Loucy (cell line): ENCODE measurements at regions not wholly inside any gene's neighbourhood (a gene's known extent, or its start where the extent isn't known, plus 50 kb on each side); places are given as distances from the start of the nearest gene placed in this dataset.

Source experiments
- H2AFZ ChIP-seq: fragments of 200-600 bp; sonication (generic); 2 replicates; pipeline ENCODE4 v1.6.0; 2016; ENCODE audit warnings: antibody characterized with exemption, mild to moderate bottlenecking, low read length, moderate library complexity
- H3F3A ChIP-seq: fragments of 200-600 bp; 2 replicates; pipeline ENCODE4 v1.6.0; 2016; ENCODE audit warnings: antibody characterized with exemption, low read depth, mild to moderate bottlenecking
- H3K27me3 ChIP-seq: fragments of 200-600 bp; sonication (generic); 2 replicates; pipeline ENCODE4 v1.6.1; 2014; ENCODE audit warnings: low read length, mild to moderate bottlenecking; ENCODE audit not compliant: insufficient read depth, poor library complexity, severe bottlenecking
- H3K36me3 ChIP-seq: fragments of 200-600 bp; sonication (generic); 2 replicates; pipeline ENCODE4 v1.6.1; 2016; ENCODE audit warnings: low read length; ENCODE audit not compliant: insufficient read depth
- H3K4me1 ChIP-seq: fragments of 200-600 bp; sonication (generic); 2 replicates; pipeline ENCODE4 v1.5.1; 2014; ENCODE audit warnings: low read length, mild to moderate bottlenecking; ENCODE audit not compliant: insufficient read depth, poor library complexity, severe bottlenecking
- H3K4me2 ChIP-seq: fragments of 200-600 bp; sonication (generic); 2 replicates; pipeline ENCODE4 v1.6.0; 2014; ENCODE audit warnings: antibody characterized with exemption, low read length, low read depth, mild to moderate bottlenecking; ENCODE audit not compliant: poor library complexity, severe bottlenecking
- H3K4me3 ChIP-seq: fragments of 200-600 bp; sonication (generic); 2 replicates; pipeline ENCODE4 v1.5.1; 2014; ENCODE audit warnings: low read length, mild to moderate bottlenecking, mixed read lengths; ENCODE audit not compliant: poor library complexity, severe bottlenecking
- H3K79me2 ChIP-seq: fragments of 200-600 bp; sonication (generic); 2 replicates; pipeline ENCODE4 v1.6.1; 2014; ENCODE audit warnings: low read length; ENCODE audit not compliant: insufficient read depth
- H3K9ac ChIP-seq: fragments of 200-600 bp; sonication (generic); 2 replicates; pipeline ENCODE4 v1.6.0; 2014; ENCODE audit warnings: mild to moderate bottlenecking, low read depth, low read length, moderate library complexity; ENCODE audit not compliant: poor library complexity, severe bottlenecking
- H3K9me2 ChIP-seq: fragments of 200-600 bp; sonication (generic); replicated peaks from 2 replicates; pipeline ENCODE4 v1.6.1; 2016; ENCODE audit warnings: low read depth, low read length, mixed read lengths
- H3K9me3 ChIP-seq: fragments of 200-600 bp; sonication (generic); 2 replicates; pipeline ENCODE4 v1.6.1; 2014; ENCODE audit warnings: mild to moderate bottlenecking, antibody characterized with exemption, low read length, low read depth; ENCODE audit not compliant: insufficient read depth
- H4K20me1 ChIP-seq: fragments of 200-600 bp; sonication (generic); 2 replicates; pipeline ENCODE4 v1.6.0; 2014; ENCODE audit warnings: antibody characterized with exemption, low read length, mild to moderate bottlenecking; ENCODE audit not compliant: insufficient read depth, poor library complexity, severe bottlenecking
- EZH2phosphoT487 ChIP-seq: fragments of 200-600 bp; IDR thresholded peaks from 2 replicates; pipeline ENCODE4 v1.6.1; 2018; ENCODE audit warnings: antibody characterized with exemption, mild to moderate bottlenecking, moderate library complexity, borderline replicate concordance
- TF ChIP-seq, protein P1 (sequence below): fragments of 200-600 bp; sonication (generic); conservative IDR thresholded peaks from 2 replicates; pipeline ENCODE4 v1.5.1; 2014; ENCODE audit warnings: mild to moderate bottlenecking, antibody characterized with exemption, low read length

DNA sequence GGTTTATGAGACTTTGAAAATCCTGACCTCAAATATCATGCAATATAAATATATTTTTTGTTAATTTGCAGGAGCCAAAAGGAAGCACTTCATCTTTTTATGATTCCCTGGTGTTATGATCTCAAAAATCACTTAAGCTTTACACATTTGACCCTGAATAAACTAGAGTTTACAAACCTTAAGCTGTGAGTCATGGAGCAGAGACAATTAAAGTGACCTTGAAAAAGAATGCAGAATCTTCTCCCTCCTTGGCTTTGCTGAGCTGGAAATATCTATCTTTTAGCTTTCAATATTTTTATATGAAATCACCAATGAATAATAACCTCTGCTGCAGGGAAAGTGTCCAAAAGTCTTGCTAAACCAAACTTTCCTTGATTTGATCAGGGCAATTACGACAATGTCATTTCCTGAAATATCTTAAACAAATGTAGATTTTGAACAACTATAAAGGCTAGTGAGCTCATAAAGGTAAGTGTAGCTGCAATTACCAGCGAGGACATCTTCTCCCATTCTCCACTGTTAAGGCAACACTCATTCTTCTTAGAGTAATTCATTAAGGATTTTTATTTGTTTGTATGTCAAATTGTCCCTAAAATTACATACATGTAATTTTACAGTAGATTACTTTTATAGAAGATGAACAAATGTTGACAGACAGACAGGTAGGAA is 747.0 kb upstream of the LUZP2 start:
- no peaks in the 10 kb centered on the region for H3F3A ChIP-seq
- H3K9me3 ChIP-seq, result no peaks in the 10 kb centered on the region
- no peak overlapping the region for H3K9ac ChIP-seq

DNA sequence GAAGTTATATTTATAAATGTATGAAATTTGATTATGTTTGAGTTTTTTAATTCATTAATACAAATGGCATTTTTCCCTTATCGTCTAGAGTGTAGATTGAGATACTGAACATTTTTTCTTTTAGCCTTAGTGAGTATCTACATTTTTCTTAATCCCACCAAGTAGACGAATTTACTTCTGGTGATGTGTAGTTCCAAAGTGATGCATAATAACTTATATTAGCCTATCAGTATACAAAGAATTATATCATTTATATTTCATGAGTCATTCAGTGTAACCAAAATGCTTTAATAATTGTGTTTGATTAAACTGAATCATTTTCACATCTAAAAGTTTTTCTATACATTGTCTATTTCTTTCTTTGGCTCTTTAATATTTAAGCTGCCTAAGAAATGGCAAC is 745.6 kb upstream of the LUZP2 start:
- H3K27me3 ChIP-seq, result no peaks in the 10 kb centered on the region
- no peak overlapping the region for H2AFZ ChIP-seq
- TF ChIP-seq EZH2phosphoT487, result no peak
- no peak overlapping the region for H3K4me2 ChIP-seq
- no peaks in the 10 kb centered on the region for H3K9me3 ChIP-seq
- no peaks in the 10 kb centered on the region for H3K4me1 ChIP-seq
- H3K9me2 ChIP-seq, result no peaks in the 10 kb centered on the region
- H3K9ac ChIP-seq, result no peak overlapping the region
- no peak overlapping the region for H3K4me3 ChIP-seq
- H4K20me1 ChIP-seq, result no peaks in the 10 kb centered on the region
- no peaks in the 10 kb centered on the region for H3K79me2 ChIP-seq
- H3F3A ChIP-seq, result no peaks in the 10 kb centered on the region
- H3K36me3 ChIP-seq, result no peaks in the 10 kb centered on the region

More for the DNA sequence above, 747.0 kb upstream of the LUZP2 start:
- Histone ChIP-seq H3K27me3 (no peaks in the 10 kb centered on the region), H3K36me3 (no peaks in the 10 kb centered on the region), H3K79me2 (no peaks in the 10 kb centered on the region), H3K4me1 (no peaks in the 10 kb centered on the region), H3K4me3 (no peak overlapping the region), H4K20me1 (no peaks in the 10 kb centered on the region), H3K9me2 (no peaks in the 10 kb centered on the region), H3K4me2 (no peak overlapping the region), H2AFZ (no peak overlapping the region)
- TF ChIP-seq, protein P1, sequence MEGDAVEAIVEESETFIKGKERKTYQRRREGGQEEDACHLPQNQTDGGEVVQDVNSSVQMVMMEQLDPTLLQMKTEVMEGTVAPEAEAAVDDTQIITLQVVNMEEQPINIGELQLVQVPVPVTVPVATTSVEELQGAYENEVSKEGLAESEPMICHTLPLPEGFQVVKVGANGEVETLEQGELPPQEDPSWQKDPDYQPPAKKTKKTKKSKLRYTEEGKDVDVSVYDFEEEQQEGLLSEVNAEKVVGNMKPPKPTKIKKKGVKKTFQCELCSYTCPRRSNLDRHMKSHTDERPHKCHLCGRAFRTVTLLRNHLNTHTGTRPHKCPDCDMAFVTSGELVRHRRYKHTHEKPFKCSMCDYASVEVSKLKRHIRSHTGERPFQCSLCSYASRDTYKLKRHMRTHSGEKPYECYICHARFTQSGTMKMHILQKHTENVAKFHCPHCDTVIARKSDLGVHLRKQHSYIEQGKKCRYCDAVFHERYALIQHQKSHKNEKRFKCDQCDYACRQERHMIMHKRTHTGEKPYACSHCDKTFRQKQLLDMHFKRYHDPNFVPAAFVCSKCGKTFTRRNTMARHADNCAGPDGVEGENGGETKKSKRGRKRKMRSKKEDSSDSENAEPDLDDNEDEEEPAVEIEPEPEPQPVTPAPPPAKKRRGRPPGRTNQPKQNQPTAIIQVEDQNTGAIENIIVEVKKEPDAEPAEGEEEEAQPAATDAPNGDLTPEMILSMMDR, result no peak
- TF ChIP-seq EZH2phosphoT487, result no peak

DNA sequence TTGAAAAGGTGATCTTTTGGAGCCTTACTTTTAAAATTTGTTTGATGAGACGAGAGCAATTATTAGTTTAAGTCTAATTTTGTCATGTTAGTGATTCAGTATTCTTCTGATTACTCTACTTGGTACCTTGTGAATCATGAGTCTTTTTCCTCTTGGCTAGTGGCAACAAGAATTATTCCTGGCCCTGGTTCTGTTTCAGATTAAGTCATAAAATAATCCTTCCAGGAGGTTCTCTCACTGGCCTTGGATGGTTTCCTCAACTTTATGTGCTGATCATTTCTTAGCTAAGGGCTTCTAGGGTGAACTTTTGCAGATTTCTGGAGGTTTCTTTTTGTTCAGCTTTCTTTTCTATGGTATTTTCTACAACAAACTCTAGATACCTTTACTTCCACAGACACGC is 741.8 kb upstream of the LUZP2 start:
- no peaks in the 10 kb centered on the region for H3F3A ChIP-seq
- no peaks in the 10 kb centered on the region for H3K79me2 ChIP-seq
- no peaks in the 10 kb centered on the region; the same call in 1 of the 2 replicates for H3K9me3 ChIP-seq
- no peak overlapping the region for H2AFZ ChIP-seq
- no peaks in the 10 kb centered on the region for H3K4me1 ChIP-seq
- H3K27me3 ChIP-seq, result no peaks in the 10 kb centered on the region
- no peak overlapping the region for H3K4me2 ChIP-seq
- H3K4me3 ChIP-seq, result no peak overlapping the region
- TF ChIP-seq EZH2phosphoT487, result no peak
- TF ChIP-seq, protein P1, result no peak
- H3K9me2 ChIP-seq, result no peaks in the 10 kb centered on the region
- no peaks in the 10 kb centered on the region for H4K20me1 ChIP-seq
- H3K9ac ChIP-seq, result no peak overlapping the region
- H3K36me3 ChIP-seq, result no peaks in the 10 kb centered on the region

DNA sequence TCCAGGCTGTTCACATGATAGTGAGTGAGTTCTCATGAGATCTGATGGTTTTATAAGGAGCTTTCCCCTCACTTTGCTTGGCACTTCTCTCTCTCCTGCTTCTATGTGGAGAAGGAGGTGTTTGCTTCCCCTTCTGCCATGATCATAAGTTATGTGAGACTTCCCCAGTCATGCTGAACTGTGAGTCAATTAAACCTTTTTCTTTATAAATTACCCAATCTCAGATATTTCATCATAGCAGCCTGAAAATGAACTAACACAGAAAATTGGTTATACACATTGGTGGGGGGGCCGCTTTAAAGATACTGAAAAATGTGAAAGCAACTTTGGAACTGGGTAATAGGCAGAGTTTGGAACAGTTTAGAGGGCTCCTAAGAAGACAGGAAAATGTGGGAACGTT is 741.1 kb upstream of the LUZP2 start:
- no peaks in the 10 kb centered on the region for H3K79me2 ChIP-seq
- H3K27me3 ChIP-seq, result no peaks in the 10 kb centered on the region
- H3K9me3 ChIP-seq, result no peaks in the 10 kb centered on the region; the same call in 1 of the 2 replicates
- H4K20me1 ChIP-seq, result no peaks in the 10 kb centered on the region
- H3K9me2 ChIP-seq, result no peaks in the 10 kb centered on the region
- H3K4me3 ChIP-seq, result no peak overlapping the region
- no peak overlapping the region for H3K9ac ChIP-seq
- H3K4me1 ChIP-seq, result no peaks in the 10 kb centered on the region
- H3K36me3 ChIP-seq, result no peaks in the 10 kb centered on the region
- H2AFZ ChIP-seq, result no peak overlapping the region
- H3K4me2 ChIP-seq, result no peak overlapping the region
- H3F3A ChIP-seq, result no peaks in the 10 kb centered on the region
- no peak for TF ChIP-seq EZH2phosphoT487
- TF ChIP-seq, protein P1, result no peak
